Natural killer cell treated with Interleukin-12 subunit alpha and Interleukin-12 subunit beta and Interleukin-15 and Interleukin-18, amount 100 ng/mL, for 72 hours (primary cell): ENCODE measurements at regions not wholly inside any gene's neighbourhood (a gene's known extent, or its start where the extent isn't known, plus 50 kb on each side); places are given as distances from the start of the nearest gene placed in this dataset.
A peak's percentile ranks its signal among the peaks of the same experiment; 100 is the strongest.

ENCODE experiments used
- ATAC-seq, 2 donors: fragments of 150-1000 bp; cut with Tn5 transposase in 1 of 2; sonication (Bioruptor Pico), chemical (Tn5 transposase) in 1 of 2; 2 replicates each; pipeline ENCODE4 v1.10.0; 2021
- DNase-seq: peaks from one replicate; pipeline ENCODE4 v3.0.0; 2022; ENCODE audit warnings: low spot score
- H3K27ac Mint-ChIP-seq, 2 donors: 1 replicate in 1 of 2; 2 replicates in 1 of 2; pipeline ENCODE4 v1.8.0; 2022; ENCODE audit warnings: mixed read lengths in 2 of 2, mild to moderate bottlenecking in 1 of 2, moderate library complexity in 1 of 2
- H3K27me3 Mint-ChIP-seq, 2 donors: 1 replicate in 1 of 2; 2 replicates in 1 of 2; pipeline ENCODE4 v1.8.0; 2022; ENCODE audit warnings: mixed read lengths in 2 of 2
- H3K36me3 Mint-ChIP-seq: one replicate; pipeline ENCODE4 v1.8.0; 2022; ENCODE audit warnings: mixed read lengths
- H3K4me1 Mint-ChIP-seq, 2 donors: 1 replicate in 1 of 2; 2 replicates in 1 of 2; pipeline ENCODE4 v1.8.0; 2022; ENCODE audit warnings: low read depth in 2 of 2, mixed read lengths in 2 of 2, mild to moderate bottlenecking in 1 of 2
- H3K4me3 Mint-ChIP-seq: one replicate; pipeline ENCODE4 v1.8.0; 2022; ENCODE audit warnings: mixed read lengths
- H3K9me3 Mint-ChIP-seq: 2 replicates; pipeline ENCODE4 v1.8.0; 2022; ENCODE audit warnings: mixed read lengths

GRCh38 chr11:129596351-129596750 lies 219.3 kb upstream of the TMEM45B start:
- no peaks in the 10 kb centered on the region for H3K36me3 Mint-ChIP-seq
- DNase-seq (no peak), ATAC-seq (no peak)
- H3K27me3 Mint-ChIP-seq = peaks cover 5 to 19% of the 10 kb centered on the region in 2 donors
- H3K9me3 Mint-ChIP-seq = peaks cover 6% of the 10 kb centered on the region
- H3K4me1 Mint-ChIP-seq = no peaks in the 10 kb centered on the region
- no peak overlapping the region for H3K27ac Mint-ChIP-seq
- H3K4me3 Mint-ChIP-seq = no peak overlapping the region

- Mint-ChIP-seq H3K36me3 (no peaks in the 10 kb centered on the region), H3K4me1 (no peaks in the 10 kb centered on the region)
Measured at GRCh38 chr11:129598378-129598777, 217.3 kb upstream of the TMEM45B start.

GRCh38 chr11:129605815-129606214 lies 209.8 kb upstream of the TMEM45B start:
- Mint-ChIP-seq H3K27me3 (peaks cover 2 to 15% of the 10 kb centered on the region in 2 donors), H3K4me1 (no peaks in the 10 kb centered on the region), H3K36me3 (no peaks in the 10 kb centered on the region), H3K9me3 (no peaks in the 10 kb centered on the region), H3K4me3 (no peak overlapping the region), H3K27ac (no peak overlapping the region)
- DNase-seq (no peak), ATAC-seq (no peak)

More at GRCh38 chr11:129598378-129598777, 217.3 kb upstream of the TMEM45B start:
- H3K9me3 Mint-ChIP-seq = peaks cover 6% of the 10 kb centered on the region
- H3K27me3 Mint-ChIP-seq = peaks cover 5 to 29% of the 10 kb centered on the region in 2 donors
- no peak for DNase-seq
- H3K27ac Mint-ChIP-seq = no peak overlapping the region
- ATAC-seq = no peak
- no peak overlapping the region for H3K4me3 Mint-ChIP-seq

GRCh38 chr11:129608711-129609110 lies 206.9 kb upstream of the TMEM45B start:
- Mint-ChIP-seq H3K4me3 (no peak overlapping the region), H3K27me3 (peaks cover 0 to 2% of the 10 kb centered on the region in 2 donors), H3K36me3 (no peaks in the 10 kb centered on the region), H3K9me3 (no peaks in the 10 kb centered on the region), H3K27ac (no peak overlapping the region), H3K4me1 (no peaks in the 10 kb centered on the region)
- DNase-seq = no peak
- ATAC-seq = no peak

GRCh38 chr11:129610125-129610524 lies 205.5 kb upstream of the TMEM45B start:
- no peak for ATAC-seq
- H3K4me1 Mint-ChIP-seq = no peaks in the 10 kb centered on the region
- H3K27ac Mint-ChIP-seq = no peak overlapping the region
- no peaks in the 10 kb centered on the region for H3K27me3 Mint-ChIP-seq
- H3K9me3 Mint-ChIP-seq = no peaks in the 10 kb centered on the region
- DNase-seq = peak; percentile 44
- no peak overlapping the region for H3K4me3 Mint-ChIP-seq
- H3K36me3 Mint-ChIP-seq = no peaks in the 10 kb centered on the region

- DNase-seq (no peak), ATAC-seq (no peak)
- Mint-ChIP-seq H3K27ac (no peak overlapping the region), H3K27me3 (no peaks in the 10 kb centered on the region), H3K9me3 (no peaks in the 10 kb centered on the region), H3K36me3 (no peaks in the 10 kb centered on the region), H3K4me3 (no peak overlapping the region), H3K4me1 (no peaks in the 10 kb centered on the region)
Measured at GRCh38 chr11:129610545-129610944, 205.1 kb upstream of the TMEM45B start.

- H3K27ac Mint-ChIP-seq = no peak overlapping the region
- no peak for DNase-seq
Measured at GRCh38 chr11:129611661-129612446, 203.8 kb upstream of the TMEM45B start.

GRCh38 chr11:129612447-129612961 lies 203.1 kb upstream of the TMEM45B start:
- Mint-ChIP-seq H3K27me3 (no peaks in the 10 kb centered on the region), H3K9me3 (no peaks in the 10 kb centered on the region), H3K27ac (no peak overlapping the region), H3K4me1 (no peaks in the 10 kb centered on the region), H3K4me3 (no peak overlapping the region), H3K36me3 (no peaks in the 10 kb centered on the region)
- ATAC-seq (no peak), DNase-seq (no peak)

More at GRCh38 chr11:129611661-129612446, 203.8 kb upstream of the TMEM45B start:
- Mint-ChIP-seq H3K4me1 (no peaks in the 10 kb centered on the region), H3K9me3 (no peaks in the 10 kb centered on the region), H3K36me3 (no peaks in the 10 kb centered on the region), H3K4me3 (no peak overlapping the region), H3K27me3 (no peaks in the 10 kb centered on the region)
- ATAC-seq = no peak

- Mint-ChIP-seq H3K9me3 (no peaks in the 10 kb centered on the region), H3K27me3 (no peaks in the 10 kb centered on the region), H3K27ac (no peak overlapping the region), H3K36me3 (no peaks in the 10 kb centered on the region), H3K4me1 (no peaks in the 10 kb centered on the region), H3K4me3 (no peak overlapping the region)
- ATAC-seq (no peak), DNase-seq (no peak)
Measured at GRCh38 chr11:129613071-129613470, 202.6 kb upstream of the TMEM45B start.

GRCh38 chr11:129614256-129614944 lies 201.2 kb upstream of the TMEM45B start:
- no peak for DNase-seq
- Mint-ChIP-seq H3K27ac (no peak overlapping the region), H3K36me3 (no peaks in the 10 kb centered on the region), H3K4me1 (no peaks in the 10 kb centered on the region), H3K4me3 (no peak overlapping the region), H3K27me3 (no peaks in the 10 kb centered on the region), H3K9me3 (no peaks in the 10 kb centered on the region)
- ATAC-seq = no peak

GRCh38 chr11:129618046-129618569 lies 197.5 kb upstream of the TMEM45B start:
- H3K4me1 Mint-ChIP-seq = no peaks in the 10 kb centered on the region
- ATAC-seq = peak in 1 of 2 donors; percentile 13
- no peak for DNase-seq
- no peak overlapping the region for H3K27ac Mint-ChIP-seq
- no peak overlapping the region for H3K4me3 Mint-ChIP-seq
- no peaks in the 10 kb centered on the region for H3K9me3 Mint-ChIP-seq
- no peaks in the 10 kb centered on the region for H3K36me3 Mint-ChIP-seq
- H3K27me3 Mint-ChIP-seq = peaks cover 3 to 13% of the 10 kb centered on the region in 2 donors

- no peak overlapping the region for H3K27ac Mint-ChIP-seq
- H3K4me1 Mint-ChIP-seq = no peaks in the 10 kb centered on the region
- H3K9me3 Mint-ChIP-seq = no peaks in the 10 kb centered on the region
- H3K4me3 Mint-ChIP-seq = no peak overlapping the region
- H3K27me3 Mint-ChIP-seq = peaks cover 3 to 13% of the 10 kb centered on the region in 2 donors
- ATAC-seq (no peak), DNase-seq (no peak)
- H3K36me3 Mint-ChIP-seq = no peaks in the 10 kb centered on the region
Measured at GRCh38 chr11:129620237-129621104, 195.2 kb upstream of the TMEM45B start.

- Mint-ChIP-seq H3K4me1 (no peaks in the 10 kb centered on the region), H3K36me3 (no peaks in the 10 kb centered on the region), H3K4me3 (no peak overlapping the region), H3K27ac (no peak overlapping the region), H3K9me3 (peaks cover 2% of the 10 kb centered on the region), H3K27me3 (peaks cover 3 to 18% of the 10 kb centered on the region in 2 donors)
- no peak for DNase-seq
- no peak for ATAC-seq
Measured at GRCh38 chr11:129625930-129626329, 189.7 kb upstream of the TMEM45B start.
